NOMO-1 treated with DMSO at 0.1 percent for 48 hours (cell line): ENCODE measurements at regions not wholly inside any gene's neighbourhood (a gene's known extent, or its start where the extent isn't known, plus 50 kb on each side); places are given as distances from the start of the nearest gene placed in this dataset.

Experiments used
- DNase-seq: peaks from one replicate; lab custom pipeline; 2025; ENCODE audit not compliant: unreplicated experiment; lab: John Stamatoyannopoulos, UW

DNA sequence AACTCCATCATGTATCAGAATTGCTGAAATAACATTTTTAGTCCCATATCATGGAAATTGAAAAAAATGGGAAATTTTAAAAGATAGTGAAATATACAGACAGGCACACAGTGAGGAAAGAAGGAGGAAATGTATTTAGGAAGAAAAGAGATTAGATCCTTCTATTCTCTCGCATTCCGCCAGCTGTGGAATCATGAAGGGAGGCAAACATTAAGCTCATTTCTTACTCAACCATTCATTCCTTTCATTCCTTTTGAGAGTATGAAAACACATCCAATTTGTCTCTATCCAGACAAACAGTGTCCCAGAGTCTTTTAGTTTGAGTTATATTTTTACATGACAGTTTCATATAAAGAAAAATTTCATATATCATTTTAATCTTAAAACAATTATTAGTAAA lies 52.5 kb upstream of the KCNMB2 start:
- no peak for DNase-seq

DNA sequence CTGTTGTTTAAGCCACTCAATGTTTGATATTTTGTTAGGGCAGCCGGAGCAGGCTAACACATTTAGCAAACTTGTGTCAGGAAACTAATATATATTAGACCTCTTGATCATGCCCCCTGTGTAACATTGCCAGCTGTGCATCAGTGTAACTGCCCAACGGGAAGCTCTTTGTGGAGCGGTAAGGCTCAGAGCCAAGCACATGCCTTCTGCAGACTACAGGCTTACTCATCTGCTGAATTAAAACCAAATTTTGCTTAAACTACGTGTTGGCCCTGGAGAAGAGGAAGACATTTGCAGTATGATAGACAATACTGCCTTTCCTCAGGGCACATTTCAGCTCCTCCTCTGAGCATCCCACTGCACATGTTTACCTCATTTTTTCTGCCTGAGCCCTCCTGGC lies 50.5 kb upstream of the KCNMB2 start:
- no peak for DNase-seq
